GM10266 (cell line): ENCODE measurements at regions not wholly inside any gene's neighbourhood (a gene's known extent, or its start where the extent isn't known, plus 50 kb on each side); places are given as distances from the start of the nearest gene placed in this dataset.
"Not testable (repeated sequence)": the region's sequence is repeated elsewhere in the genome, so short reads cannot be mapped to it uniquely, and the experiment has no call there.

Source experiments
- DNase-seq: peaks from one replicate; pipeline ENCODE4 v3.0.0; 2012; ENCODE audit errors: extremely low spot score
- TF ChIP-seq, protein P1 (sequence below): IDR thresholded peaks from 2 replicates; pipeline ENCODE4 v1.5.1; 2012; ENCODE audit warnings: mild to moderate bottlenecking, low read depth; ENCODE audit not compliant: control insufficient read depth, insufficient read depth; ENCODE audit errors: missing control alignments

DNA sequence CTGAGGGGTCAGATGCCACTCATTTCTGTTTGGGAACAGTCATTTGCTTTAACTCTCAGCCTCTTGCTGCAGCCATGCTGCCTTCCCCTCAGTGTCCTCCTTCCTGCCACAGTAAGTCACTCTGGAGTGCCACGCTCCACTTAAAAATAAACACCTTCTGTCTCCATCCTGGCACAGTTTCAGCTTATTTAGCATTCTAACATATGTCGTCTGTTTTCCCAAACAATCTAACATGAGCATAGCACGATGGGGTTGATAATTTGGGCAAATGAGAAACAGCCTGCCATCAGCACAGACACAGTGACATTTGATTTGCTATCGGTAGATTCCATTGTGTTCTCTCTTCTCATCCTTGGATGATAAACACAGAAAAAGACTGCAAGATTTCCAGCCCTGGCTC is 768.6 kb downstream of the UQCRFS1 start:
- no peak for DNase-seq
- TF ChIP-seq, protein P1, sequence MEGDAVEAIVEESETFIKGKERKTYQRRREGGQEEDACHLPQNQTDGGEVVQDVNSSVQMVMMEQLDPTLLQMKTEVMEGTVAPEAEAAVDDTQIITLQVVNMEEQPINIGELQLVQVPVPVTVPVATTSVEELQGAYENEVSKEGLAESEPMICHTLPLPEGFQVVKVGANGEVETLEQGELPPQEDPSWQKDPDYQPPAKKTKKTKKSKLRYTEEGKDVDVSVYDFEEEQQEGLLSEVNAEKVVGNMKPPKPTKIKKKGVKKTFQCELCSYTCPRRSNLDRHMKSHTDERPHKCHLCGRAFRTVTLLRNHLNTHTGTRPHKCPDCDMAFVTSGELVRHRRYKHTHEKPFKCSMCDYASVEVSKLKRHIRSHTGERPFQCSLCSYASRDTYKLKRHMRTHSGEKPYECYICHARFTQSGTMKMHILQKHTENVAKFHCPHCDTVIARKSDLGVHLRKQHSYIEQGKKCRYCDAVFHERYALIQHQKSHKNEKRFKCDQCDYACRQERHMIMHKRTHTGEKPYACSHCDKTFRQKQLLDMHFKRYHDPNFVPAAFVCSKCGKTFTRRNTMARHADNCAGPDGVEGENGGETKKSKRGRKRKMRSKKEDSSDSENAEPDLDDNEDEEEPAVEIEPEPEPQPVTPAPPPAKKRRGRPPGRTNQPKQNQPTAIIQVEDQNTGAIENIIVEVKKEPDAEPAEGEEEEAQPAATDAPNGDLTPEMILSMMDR: no peak

DNA sequence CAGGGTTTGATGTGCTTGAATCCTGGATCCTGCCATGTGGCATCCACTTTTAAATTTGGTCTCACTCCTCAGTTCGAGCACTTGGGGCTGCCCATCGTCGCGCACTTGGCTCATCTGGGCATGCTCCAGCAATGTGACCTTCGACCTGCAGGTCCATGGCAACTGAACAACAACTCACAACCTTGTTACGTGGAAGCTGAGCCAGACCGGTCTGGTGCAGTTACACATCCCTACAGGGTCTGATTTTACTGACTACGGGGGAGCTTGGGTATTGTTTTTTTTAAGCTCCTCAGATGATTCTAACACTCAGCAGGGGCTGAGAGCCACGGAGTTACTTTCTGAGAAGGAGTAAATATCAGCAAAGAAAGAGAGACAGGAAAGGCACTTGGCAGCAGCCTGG is 769.6 kb downstream of the UQCRFS1 start:
- TF ChIP-seq, protein P1: no peak
- no peak for DNase-seq

DNA sequence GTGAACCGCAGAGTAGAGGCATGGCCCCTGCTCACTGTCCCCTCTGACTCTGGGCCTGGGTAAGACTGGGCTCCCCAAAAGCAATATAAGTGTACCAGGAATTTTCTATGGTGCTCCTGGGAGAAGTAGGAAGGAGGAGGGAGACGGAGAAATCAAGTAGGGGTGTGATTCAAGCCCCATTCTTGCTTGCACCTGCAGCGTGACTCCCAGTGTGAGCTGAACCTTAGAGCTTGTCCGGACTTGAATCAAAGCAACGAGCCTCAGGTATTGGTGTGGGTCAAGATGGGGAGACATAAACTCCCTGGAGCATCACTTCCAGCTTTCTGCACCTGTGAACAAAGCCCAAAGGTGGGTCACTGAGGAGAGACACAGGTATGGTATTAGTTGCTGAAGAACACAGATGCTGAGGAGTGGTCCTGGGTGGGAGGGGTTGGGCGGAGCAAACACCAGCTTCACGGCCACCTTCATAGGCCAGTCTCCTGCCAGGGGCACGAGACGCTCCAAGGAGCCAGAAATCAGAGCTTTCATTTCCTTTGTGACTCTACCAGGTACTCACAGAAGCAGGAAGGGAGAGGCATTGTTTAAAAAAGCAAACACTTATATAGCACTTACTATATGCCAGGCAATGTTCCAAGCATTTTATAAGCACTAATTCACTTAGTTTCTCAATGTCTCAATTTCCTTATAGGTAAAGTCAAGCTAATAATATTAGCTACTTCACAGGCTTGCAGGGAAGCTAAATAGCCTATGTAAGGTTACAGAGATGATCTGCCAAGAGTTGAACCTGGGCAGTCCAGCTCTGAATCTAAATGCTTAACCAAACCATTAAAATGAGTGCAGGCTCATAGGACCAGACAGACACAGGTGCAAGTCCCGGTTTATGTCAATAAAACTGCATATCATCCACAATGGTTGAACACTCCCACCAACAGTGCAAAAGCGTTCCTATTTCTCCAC is 775.3 kb downstream of the UQCRFS1 start:
- no peak for DNase-seq
- TF ChIP-seq, protein P1: no peak

DNA sequence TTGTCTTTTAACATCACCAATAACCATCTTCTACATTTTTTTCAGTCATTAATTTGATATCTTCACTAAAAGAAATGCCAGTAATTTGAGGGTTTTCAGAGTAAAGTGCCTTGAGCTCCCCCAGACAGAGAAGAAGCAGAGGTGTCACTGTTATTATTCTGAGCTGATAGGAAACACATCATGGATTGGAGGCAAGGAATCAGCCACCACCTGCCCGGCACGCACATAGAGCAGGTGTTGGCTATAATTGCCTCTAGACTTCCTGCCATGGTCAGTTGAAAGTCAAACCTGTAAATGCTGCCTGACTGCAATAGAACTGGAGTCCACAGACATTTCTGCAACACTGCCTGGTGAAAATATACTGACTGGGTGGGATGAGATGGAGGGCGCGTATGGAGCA is 776.6 kb downstream of the UQCRFS1 start:
- TF ChIP-seq, protein P1: no peak
- DNase-seq: no peak

DNA sequence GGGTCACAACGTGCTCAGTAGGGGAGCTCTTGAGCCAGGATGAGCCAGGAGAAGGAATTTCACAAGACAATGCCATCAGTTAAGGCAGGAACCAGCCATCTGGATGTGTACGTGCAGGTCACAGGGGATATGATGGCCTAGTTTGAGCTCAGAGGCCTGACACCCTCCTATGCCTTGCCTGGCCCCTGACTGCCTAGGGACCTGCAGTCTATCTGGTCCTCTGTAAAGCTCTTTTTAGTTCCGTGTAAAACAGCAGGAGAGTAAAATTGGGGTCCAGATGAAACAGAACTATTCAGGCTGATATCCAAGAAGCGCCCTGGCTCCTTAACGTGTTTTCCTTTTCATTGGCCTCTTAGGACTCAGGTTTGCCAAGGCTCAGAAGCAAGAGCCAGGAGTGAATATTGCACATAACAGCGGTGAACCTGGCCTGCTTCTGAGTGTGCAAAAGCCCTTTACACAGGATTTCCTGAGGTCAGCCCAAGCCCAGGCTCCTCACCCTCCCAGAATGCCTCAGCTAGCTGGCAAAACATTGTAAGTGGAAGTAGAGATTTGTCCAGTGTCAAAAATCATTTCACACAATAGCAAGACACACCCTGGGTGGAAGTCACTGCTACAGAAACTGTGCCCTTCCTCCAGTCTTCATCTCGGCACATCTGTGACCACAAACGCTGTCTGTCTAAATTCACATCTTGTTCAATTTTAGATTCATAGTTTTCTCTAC is 777.2 kb downstream of the UQCRFS1 start:
- no peak for DNase-seq

DNA sequence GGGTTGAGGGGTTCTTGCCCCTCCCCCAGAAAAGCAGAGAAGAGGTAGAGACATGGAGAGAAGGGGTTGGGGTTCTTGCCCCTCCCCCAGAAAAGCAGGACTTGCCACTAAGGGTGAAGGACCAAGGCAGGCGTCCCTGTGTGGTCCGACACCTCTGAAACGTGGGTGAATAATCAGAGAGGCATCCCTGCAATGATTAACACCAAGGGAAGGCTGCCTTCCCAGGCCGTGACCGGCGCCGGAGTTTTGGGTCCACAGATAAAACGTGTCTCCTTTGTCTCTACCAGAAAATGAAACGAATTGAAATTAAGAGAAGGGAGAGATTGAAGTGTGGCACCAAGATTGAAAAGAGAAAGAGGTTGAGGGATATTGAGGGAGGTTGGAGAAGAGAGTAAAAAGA is 778.2 kb downstream of the UQCRFS1 start:
- not testable (repeated sequence) for DNase-seq

More for the DNA sequence above, 777.2 kb downstream of the UQCRFS1 start:
- TF ChIP-seq, protein P1: no peak

DNA sequence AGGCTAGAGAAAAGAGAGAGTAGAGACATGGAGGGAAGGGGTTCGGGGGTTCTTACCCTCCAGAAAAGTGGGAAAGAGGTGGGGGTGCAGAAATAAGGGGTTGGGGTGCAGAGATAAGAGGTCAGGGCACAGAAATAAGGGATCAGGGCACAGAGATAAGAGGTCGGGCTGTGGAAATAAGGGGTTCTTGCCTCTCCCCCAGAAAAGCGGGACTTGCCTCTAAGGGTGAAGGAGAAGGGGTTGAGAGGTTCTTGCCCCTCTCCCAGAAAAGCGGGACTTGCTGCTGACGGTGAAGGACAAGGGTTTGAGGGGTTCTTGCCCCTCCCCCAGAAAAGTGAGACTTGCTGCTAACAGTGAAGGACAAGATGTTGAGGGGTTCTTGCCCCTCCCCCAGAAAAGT is 778.6 kb downstream of the UQCRFS1 start:
- DNase-seq: not testable (repeated sequence)

DNA sequence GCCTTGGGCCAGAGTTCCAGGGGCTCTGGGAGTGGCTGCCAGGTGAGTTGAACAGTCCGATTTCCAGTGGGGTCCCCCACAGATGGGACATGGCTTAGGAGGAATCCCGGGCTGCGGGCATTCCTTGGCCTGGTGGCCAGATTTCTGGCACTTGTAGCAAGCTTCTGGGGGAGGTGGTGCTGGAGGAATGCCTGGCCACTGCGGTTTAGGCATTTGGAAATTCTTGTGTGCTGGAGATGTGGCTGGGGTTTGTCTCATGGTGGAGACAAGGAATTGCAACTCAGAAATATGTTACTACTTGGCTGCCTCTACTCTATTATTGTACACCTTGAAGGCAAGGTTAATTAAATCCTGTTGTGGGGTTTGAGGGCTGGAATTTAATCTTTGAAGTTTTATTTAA is 779.8 kb downstream of the UQCRFS1 start:
- DNase-seq: not testable (repeated sequence)
